OCI-LY3 (cell line): ENCODE measurements at regions not wholly inside any gene's neighbourhood (a gene's known extent, or its start where the extent isn't known, plus 50 kb on each side); places are given as distances from the start of the nearest gene placed in this dataset.

Experiments
- CTCF ChIP-seq: fragments of 200-600, 300-600 bp; sonication (generic); IDR thresholded peaks from 2 replicates; pipeline ENCODE4 v1.5.1; 2014; ENCODE audit warnings: antibody characterized with exemption, low read length, low read depth
- EZH2phosphoT487 ChIP-seq: fragments of 200-600 bp; shearing (Covaris generic); IDR thresholded peaks from 2 replicates; pipeline ENCODE4 v1.6.1; 2018; ENCODE audit warnings: antibody characterized with exemption, mixed run types, low read depth

DNA sequence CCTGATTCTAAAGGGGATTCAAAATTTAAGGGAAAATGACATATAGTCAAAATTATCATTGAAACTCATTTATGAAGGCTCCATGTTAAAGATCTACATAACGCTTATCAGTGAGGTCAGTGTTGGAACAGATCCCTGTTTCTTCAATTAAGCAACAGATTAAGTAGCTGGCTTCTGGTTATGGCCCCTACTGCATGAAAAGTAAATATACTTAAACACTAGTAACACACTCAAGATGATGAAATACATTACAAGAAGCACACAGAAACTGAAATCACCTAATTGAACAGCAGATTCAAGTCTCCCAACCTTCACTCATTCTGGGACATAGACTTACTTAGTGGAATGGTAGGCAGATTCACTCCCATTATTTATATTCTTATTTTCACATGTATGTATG is 51.6 kb upstream of the SLC16A2 start:
- no peak for TF ChIP-seq CTCF
- TF ChIP-seq EZH2phosphoT487 = no peak
